Adrenal gland (tissue), 9 donors: ENCODE measurements at regions not wholly inside any gene's neighbourhood (a gene's known extent, or its start where the extent isn't known, plus 50 kb on each side); places are given as distances from the start of the nearest gene placed in this dataset.

Experiments used
- DNase-seq, 7 donors: peaks; one replicate each; pipeline ENCODE4 v3.0.0-alpha.2; 2019 to 2020
- H3K27ac ChIP-seq, 5 donors: fragments of 200-600 bp; sonication (generic) in 4 of 5; 1 replicate in 3 of 5; 2 replicates in 2 of 5; pipeline versions ENCODE4 v1.5.1 to v1.8.0; 2016 to 2020; ENCODE audit warnings: mild to moderate bottlenecking in 1 of 5
- H3K27me3 ChIP-seq: fragments of 200-600 bp; 2 replicates; pipeline ENCODE4 v1.8.0; 2021
- H3K36me3 ChIP-seq, 2 donors: fragments of 200-600 bp; replicated peaks in 1 of 2; 1 replicate in 1 of 2; 2 replicates in 1 of 2; pipeline versions ENCODE4 v1.5.1 to v1.8.0; 2018 to 2022
- H3K4me1 ChIP-seq, 2 donors: fragments of 200-600 bp; replicated peaks in 1 of 2; 1 replicate in 1 of 2; 2 replicates in 1 of 2; pipeline versions ENCODE4 v1.5.1 to v1.8.0; 2018 to 2021
- H3K4me3 ChIP-seq, 4 donors: fragments of 200-600 bp; sonication (generic) in 3 of 4; one replicate each; pipeline ENCODE4 v1.5.1; 2016 to 2018
- H3K9me3 ChIP-seq, 3 donors: fragments of 200-600 bp; sonication (generic) in 1 of 3; replicated peaks in 1 of 3; 1 replicate in 2 of 3; 2 replicates in 1 of 3; pipeline versions ENCODE4 v1.5.1 to v1.8.0; 2016 to 2021
- POLR2A ChIP-seq, 2 donors: fragments of 450-650 bp; IDR thresholded peaks; one replicate each; pipeline ENCODE4 v1.6.1; 2017; ENCODE audit warnings: antibody characterized with exemption in 2 of 2, mild to moderate bottlenecking in 2 of 2, moderate library complexity in 1 of 2
- WGBS, 4 donors: extraction: QIAGEN DNeasy Blood & Tissue Kit in 2 of 4; methylation state at CpG; one replicate each; pipeline versions ENCODE4 v1.1.5 to v1.1.7; 2013 to 2017; 5-methylcytosine and 5-hydroxymethylcytosine counted together
- intact Hi-C, 2 donors: fragments of 100-400 bp; cut with DNase I; formaldehyde crosslinking; loops; one replicate each; pipeline versions ENCODE4 v1.14.1 to v1.15.0; 2022 to 2023
- TF ChIP-seq, protein P1 (sequence below), 6 experiments: fragments of 450-650 bp in 4 of 6; fragments of 200-600 bp in 2 of 6; sonication (generic) in 1 of 6; IDR thresholded peaks; 1 replicate in 5 of 6; 2 replicates in 1 of 6; pipeline versions ENCODE4 v1.5.1 to v1.8.0; 2016 to 2021; ENCODE audit warnings: antibody characterized with exemption in 6 of 6, mild to moderate bottlenecking in 2 of 6, moderate library complexity in 1 of 6
- donor health status: healthy with polysubstance abuse.
- donor health status: Bipolar disorder and iron deficiency.
- donor health status: DM: yes; HTN: yes; CAD: no.
- donor health status: DM: no; HTN: no; CAD: no.
- donor health status: DM: no; HTN: no; CAD: no.

DNA sequence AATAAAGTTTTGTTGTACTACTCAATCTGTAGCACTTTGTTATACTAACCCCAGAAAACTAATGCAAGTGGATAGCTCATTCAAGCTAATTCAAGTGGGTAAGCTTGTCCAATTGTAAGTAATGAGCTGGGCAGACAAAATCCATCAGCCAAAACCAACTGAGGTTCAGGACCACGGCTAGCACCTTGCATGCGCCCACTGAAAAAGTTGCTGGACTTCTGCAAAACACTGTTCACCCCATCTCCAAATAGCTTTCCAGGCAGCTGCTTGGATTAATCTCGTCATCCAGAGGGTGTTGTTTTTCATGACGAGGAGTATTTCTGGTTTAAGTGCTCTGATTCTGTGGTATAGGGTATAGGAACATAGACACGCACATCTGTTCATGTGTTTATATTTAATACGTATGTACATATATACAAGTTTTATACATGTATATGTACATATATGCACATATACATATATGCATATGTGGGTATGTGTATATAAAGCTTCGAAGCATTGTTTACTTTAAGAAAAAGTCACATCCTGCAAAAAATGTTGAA, 307.5 kb downstream of the GALR1 start:
- no peak overlapping the region for H3K27ac ChIP-seq
- no peaks in the 10 kb centered on the region for H3K9me3 ChIP-seq
- 51 to 56% (median 53%) methylated on average over 7 of the region's 7 CpGs for WGBS, 4 donors
- H3K4me3 ChIP-seq: no peak overlapping the region
- no peak for DNase-seq
- intact Hi-C loops: no loop called here
- H3K36me3 ChIP-seq: no peaks in the 10 kb centered on the region
- no peak for TF ChIP-seq POLR2A (IDR thresholded peaks at IDR 0.05)
- TF ChIP-seq, protein P1, sequence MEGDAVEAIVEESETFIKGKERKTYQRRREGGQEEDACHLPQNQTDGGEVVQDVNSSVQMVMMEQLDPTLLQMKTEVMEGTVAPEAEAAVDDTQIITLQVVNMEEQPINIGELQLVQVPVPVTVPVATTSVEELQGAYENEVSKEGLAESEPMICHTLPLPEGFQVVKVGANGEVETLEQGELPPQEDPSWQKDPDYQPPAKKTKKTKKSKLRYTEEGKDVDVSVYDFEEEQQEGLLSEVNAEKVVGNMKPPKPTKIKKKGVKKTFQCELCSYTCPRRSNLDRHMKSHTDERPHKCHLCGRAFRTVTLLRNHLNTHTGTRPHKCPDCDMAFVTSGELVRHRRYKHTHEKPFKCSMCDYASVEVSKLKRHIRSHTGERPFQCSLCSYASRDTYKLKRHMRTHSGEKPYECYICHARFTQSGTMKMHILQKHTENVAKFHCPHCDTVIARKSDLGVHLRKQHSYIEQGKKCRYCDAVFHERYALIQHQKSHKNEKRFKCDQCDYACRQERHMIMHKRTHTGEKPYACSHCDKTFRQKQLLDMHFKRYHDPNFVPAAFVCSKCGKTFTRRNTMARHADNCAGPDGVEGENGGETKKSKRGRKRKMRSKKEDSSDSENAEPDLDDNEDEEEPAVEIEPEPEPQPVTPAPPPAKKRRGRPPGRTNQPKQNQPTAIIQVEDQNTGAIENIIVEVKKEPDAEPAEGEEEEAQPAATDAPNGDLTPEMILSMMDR (IDR thresholded peaks at IDR 0.05): no peak
- H3K4me1 ChIP-seq: no peaks in the 10 kb centered on the region
- H3K27me3 ChIP-seq: no peaks in the 10 kb centered on the region

DNA sequence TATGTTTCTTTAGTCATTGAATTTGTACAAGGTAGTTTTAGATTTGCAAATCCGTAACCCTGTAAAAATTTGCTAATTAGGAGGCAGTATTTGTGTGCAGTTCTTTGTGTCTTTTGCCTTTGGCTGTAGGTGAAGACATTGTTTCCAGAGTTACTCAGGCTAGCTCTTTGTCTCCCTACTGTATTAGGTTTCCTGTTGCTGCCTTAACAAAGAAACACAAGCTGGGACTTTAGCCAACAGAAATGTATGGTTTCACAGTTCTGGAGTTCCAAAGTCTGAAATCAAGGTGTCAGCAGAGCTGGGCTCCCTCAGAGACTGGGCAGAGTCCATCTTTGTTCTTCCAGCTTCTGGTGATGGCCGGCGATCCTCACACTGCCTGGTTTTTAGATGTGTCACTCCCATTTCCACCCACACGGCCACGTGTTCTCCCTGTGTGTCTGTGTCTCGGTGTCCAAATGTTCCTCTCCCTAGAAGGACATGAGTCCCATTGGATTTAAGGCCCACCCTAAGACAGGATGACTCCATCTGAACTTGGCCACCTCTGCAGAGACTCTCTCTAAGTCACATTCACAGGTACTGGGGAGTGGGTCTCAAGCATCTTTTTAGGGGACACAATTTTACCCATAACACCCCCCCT, 309.7 kb downstream of the GALR1 start:
- TF ChIP-seq, protein P1 (IDR thresholded peaks at IDR 0.05): no peak
- no peak for TF ChIP-seq POLR2A (IDR thresholded peaks at IDR 0.05)
- no peaks in the 10 kb centered on the region for H3K9me3 ChIP-seq
- H3K27ac ChIP-seq: no peak overlapping the region
- H3K4me1 ChIP-seq: no peaks in the 10 kb centered on the region
- intact Hi-C loops: no loop called here
- whole genome bisulfite sequencing, 4 donors: 69 to 79% (median 76%) methylated on average over 6 of the region's 6 CpGs
- H3K36me3 ChIP-seq: no peaks in the 10 kb centered on the region
- no peak for DNase-seq
- H3K27me3 ChIP-seq: no peaks in the 10 kb centered on the region
- no peak overlapping the region for H3K4me3 ChIP-seq

DNA sequence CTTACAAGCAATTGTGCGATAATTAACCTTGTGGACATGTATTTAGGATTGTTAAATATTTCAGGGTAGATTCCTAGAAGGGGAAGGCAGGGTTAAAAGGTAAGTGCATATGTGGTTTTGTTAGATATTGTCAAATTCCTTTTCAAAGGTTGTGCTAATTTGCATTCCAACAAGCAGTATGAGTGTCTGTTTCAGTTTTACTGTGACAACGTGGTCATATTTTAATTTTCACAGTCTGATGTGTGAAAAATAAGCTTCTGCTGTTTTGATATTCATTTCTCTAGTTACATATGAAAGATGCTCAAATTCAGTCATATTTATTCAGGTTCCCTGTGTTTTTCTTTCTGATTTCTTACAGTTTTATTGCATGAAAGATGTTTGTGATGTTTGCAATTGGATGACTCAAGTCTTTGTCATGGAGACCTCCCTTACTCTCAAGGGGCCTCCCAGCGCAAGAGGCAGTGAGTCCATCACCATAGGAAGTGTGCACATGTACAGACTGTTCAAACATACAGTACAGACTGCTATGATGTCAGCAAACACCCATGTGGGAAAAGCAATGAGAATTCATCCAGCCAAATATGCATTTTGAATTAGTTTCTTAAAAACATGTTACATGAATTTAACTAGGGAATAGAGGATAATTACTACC, 310.8 kb downstream of the GALR1 start:
- Histone ChIP-seq H3K27me3 (no peaks in the 10 kb centered on the region), H3K4me3 (no peak overlapping the region), H3K4me1 (no peaks in the 10 kb centered on the region), H3K36me3 (no peaks in the 10 kb centered on the region), H3K9me3 (no peaks in the 10 kb centered on the region), H3K27ac (no peak overlapping the region)
- intact Hi-C loops: no loop called here
- no peak for DNase-seq
- TF ChIP-seq, protein P1 (IDR thresholded peaks at IDR 0.05): no peak
- no peak for TF ChIP-seq POLR2A (IDR thresholded peaks at IDR 0.05)
- 60 to 73% (median 67%) methylated on average over 3 of the region's 3 CpGs for WGBS, 4 donors

DNA sequence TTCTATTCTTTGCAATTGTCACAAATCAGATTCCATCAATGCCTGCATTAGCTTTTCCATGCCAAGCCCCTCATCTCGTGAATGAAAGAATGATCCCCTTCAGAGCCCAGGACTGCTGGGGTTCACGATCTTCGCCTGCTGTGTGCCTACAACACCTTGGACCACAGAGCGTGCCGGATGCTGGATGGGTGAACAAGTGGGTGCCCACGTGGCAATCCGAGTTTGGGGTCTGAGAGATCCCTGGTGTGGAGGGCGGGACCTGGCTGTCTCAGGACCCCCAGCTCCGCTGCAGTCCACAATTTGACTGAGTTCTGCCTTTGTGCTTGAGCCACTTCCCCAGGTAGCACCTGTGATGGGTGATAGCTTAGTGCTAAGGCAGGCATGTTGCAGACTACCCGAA, 317.0 kb downstream of the GALR1 start:
- Histone ChIP-seq H3K36me3 (no peaks in the 10 kb centered on the region), H3K9me3 (no peaks in the 10 kb centered on the region), H3K27me3 (no peaks in the 10 kb centered on the region), H3K4me1 (no peaks in the 10 kb centered on the region), H3K4me3 (no peak overlapping the region), H3K27ac (no peak overlapping the region)
- no peak for DNase-seq
- intact Hi-C loops: no loop called here
- TF ChIP-seq, protein P1 (IDR thresholded peaks at IDR 0.05): no peak
- no peak for TF ChIP-seq POLR2A (IDR thresholded peaks at IDR 0.05)
- WGBS, 4 donors: 77 to 83% (median 80%) methylated on average over 10 of the region's 10 CpGs
